ENCODE measurements at regions not wholly inside any gene's neighbourhood (a gene's known extent, or its start where the extent isn't known, plus 50 kb on each side); places are given as distances from the start of the nearest gene placed in this dataset.

GRCh38 chr9:88730780-88731179, 195.8 kb downstream of the NXNL2 start:
- Histone ChIP-seq H3K56ac (ENCODE audit: extremely low read depth, insufficient read depth, low read length) (no peak overlapping the region), H2AK9ac (replicated peaks; ENCODE audit: low read depth, low read length, poor library complexity) (no peak overlapping the region), H3K36me3 (ENCODE audit: control insufficient read depth, insufficient read depth, low read length) (no peaks in the 10 kb centered on the region), H3K4me1 (ENCODE audit: control insufficient read depth, insufficient read depth, low read length) (peaks cover 22% of the 10 kb centered on the region), H2BK120ac (ENCODE audit: low read depth, low read length) (no peak overlapping the region), H2BK5ac (ENCODE audit: low read depth, low read length, poor library complexity, severe bottlenecking) (peak overlapping the region; percentile 41), H3K23ac (ENCODE audit: low read depth, low read length) (no peak overlapping the region), H4K8ac (ENCODE audit: low read depth in 2 of 2, low read length in 2 of 2) (no peak overlapping the region), H3K9me1 (ENCODE audit: insufficient read depth, low read length) (peaks cover 5% of the 10 kb centered on the region), H2BK20ac (ENCODE audit: low read depth, low read length) (no peak overlapping the region), H3K27ac (ENCODE audit: insufficient read depth, low read length) (no peak overlapping the region), H3K18ac (ENCODE audit: low read depth, low read length) (no peak overlapping the region), H2BK15ac (ENCODE audit: low read depth, low read length) (no peak overlapping the region), H2AFZ (replicated peaks; ENCODE audit: low read length, poor library complexity) (no peak overlapping the region), H3K4ac (ENCODE audit: low read depth, low read length) (no peak overlapping the region), H3K27me3 (ENCODE audit: control insufficient read depth, insufficient read depth, low read length) (0 out of 2 replicates have a peak, but pooled peaks cover 2% of the 10 kb centered on the region), H4K5ac (ENCODE audit: low read depth, low read length) (no peak overlapping the region), H4K91ac (ENCODE audit: insufficient read depth, low read depth, low read length) (no peak overlapping the region), H3K9ac (ENCODE audit: low read depth, low read length) (no peak overlapping the region), H4K20me1 (ENCODE audit: insufficient read depth, low read length) (no peaks in the 10 kb centered on the region), H3K4me2 (ENCODE audit: low read depth, low read length) (no peak overlapping the region), H2AK5ac (ENCODE audit: low read depth, low read length) (no peak overlapping the region), H3K79me1 (ENCODE audit: low read depth in 1 of 2, low read length in 2 of 2) (no peaks in the 10 kb centered on the region), H3K9me3 (ENCODE audit: control insufficient read depth, insufficient read depth, low read length) (no peaks in the 10 kb centered on the region), H3K4me3 (ENCODE audit: insufficient read depth, low read depth, low read length) (no peak overlapping the region), H3K14ac (replicated peaks; ENCODE audit: low read depth, low read length) (no peak overlapping the region)
- no TSS peak for BruUV-seq (replicated peaks)
- intact Hi-C loops (cut with micrococcal nuclease) = no loop called here
- DNase-seq (no peak), ATAC-seq (ENCODE audit: low read depth) (no peak)
- no peak for TF ChIP-seq ELK1 (IDR thresholded peaks at IDR 0.05; ENCODE audit: borderline replicate concordance, low read depth, low read length)
- TF ChIP-seq SMC3 (IDR thresholded peaks at IDR 0.05; ENCODE audit: low read depth, low read length) = no peak
- TF ChIP-seq CEBPB (IDR thresholded peaks at IDR 0.05; ENCODE audit: low read depth, low read length) = no peak
- TF ChIP-seq CHD1 (IDR thresholded peaks at IDR 0.05; ENCODE audit: low read depth, low read length) = no peak
- no peak for TF ChIP-seq RFX5 (IDR thresholded peaks at IDR 0.05; ENCODE audit: low read depth, low read length)
- no peak for TF ChIP-seq NFE2L2 (IDR thresholded peaks at IDR 0.05; ENCODE audit: low read depth, low read length)
- no peak for TF ChIP-seq USF2 (IDR thresholded peaks at IDR 0.05; ENCODE audit: low read depth, low read length)
- no peak for TF ChIP-seq RCOR1 (IDR thresholded peaks at IDR 0.05; ENCODE audit: insufficient replicate concordance, low read length)
- no peak for TF ChIP-seq MXI1 (IDR thresholded peaks at IDR 0.05; ENCODE audit: borderline replicate concordance, low read depth, low read length)
- TF ChIP-seq MAZ (IDR thresholded peaks at IDR 0.05; ENCODE audit: borderline replicate concordance, low read depth, low read length) = no peak
- no peak for TF ChIP-seq MAFK (IDR thresholded peaks at IDR 0.05; ENCODE audit: low read depth, low read length)
- no peak for TF ChIP-seq FOS (IDR thresholded peaks at IDR 0.05; ENCODE audit: low read depth, low read length)
- no peak for TF ChIP-seq BHLHE40 (IDR thresholded peaks at IDR 0.05; ENCODE audit: low read depth, low read length)
- dilution Hi-C loops (cut with HindIII; ENCODE audit: low sequenced_read_pairs, unreplicated experiment) = no loop called here
- WGBS, 2 experiments (ENCODE audit: extremely low coverage in 2 of 2, insufficient read length in 1 of 2) = no CpG with 5 or more reads among the region's 1 CpG
- POLR2A ChIA-PET (ENCODE audit: unreplicated experiment) = no interaction called here
- in situ Hi-C loops (cut with MboI; ENCODE audit: low sequenced_read_pairs) = no loop called here
- CTCF ChIA-PET = no interaction called here

Measured in IMR-90 (cell line).